HG02943 (cell line): ENCODE measurements at regions not wholly inside any gene's neighbourhood (a gene's known extent, or its start where the extent isn't known, plus 50 kb on each side); places are given as distances from the start of the nearest gene placed in this dataset.

Experiments
- ATAC-seq: cut with Tn5 transposase; IDR thresholded peaks from one replicate; pipeline ENCODE4 v1.9.1; 2021; ENCODE audit warnings: mild to moderate bottlenecking, low read depth, moderate library complexity; ENCODE audit not compliant: unreplicated experiment

DNA sequence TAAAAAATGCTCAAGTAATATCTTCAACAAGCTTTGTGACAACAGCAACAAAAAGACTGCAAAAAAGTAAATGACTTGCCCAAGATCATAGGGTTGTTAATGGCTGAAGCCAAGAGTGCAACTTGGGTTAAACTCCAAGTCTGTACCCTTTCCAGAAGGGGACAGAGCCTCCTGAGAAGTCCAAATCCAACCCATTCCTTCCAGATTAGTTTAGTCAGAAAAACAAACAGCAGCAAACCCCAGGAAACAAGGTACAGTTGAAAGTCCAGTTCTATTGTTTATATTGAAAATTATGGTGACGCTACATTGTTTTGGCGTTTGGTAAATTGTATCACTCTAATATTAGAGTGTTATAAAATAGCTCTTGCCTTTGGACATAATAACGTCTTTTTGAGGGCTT is 239.9 kb downstream of the SPTSSA start:
- no peak for ATAC-seq

DNA sequence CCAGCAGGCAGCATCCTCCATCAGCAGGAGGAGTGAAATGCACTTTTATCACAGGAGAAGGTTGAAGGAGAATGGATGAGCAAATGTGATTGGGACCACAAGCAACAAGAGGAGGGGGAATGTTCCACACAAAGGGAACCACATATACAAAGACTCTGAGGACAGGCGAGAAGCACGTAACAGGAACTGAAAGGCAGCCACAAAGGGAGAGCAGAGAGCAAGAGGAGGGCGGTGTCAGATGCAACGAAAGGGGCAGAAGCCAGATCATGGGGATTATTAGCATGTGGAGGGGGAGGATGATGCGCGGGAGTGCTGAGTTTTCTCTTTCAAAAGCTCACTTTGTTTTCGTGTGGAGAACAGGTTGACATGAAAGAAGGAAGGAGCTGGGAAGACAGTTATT is 241.1 kb downstream of the SPTSSA start:
- ATAC-seq, result peak; percentile 80

DNA sequence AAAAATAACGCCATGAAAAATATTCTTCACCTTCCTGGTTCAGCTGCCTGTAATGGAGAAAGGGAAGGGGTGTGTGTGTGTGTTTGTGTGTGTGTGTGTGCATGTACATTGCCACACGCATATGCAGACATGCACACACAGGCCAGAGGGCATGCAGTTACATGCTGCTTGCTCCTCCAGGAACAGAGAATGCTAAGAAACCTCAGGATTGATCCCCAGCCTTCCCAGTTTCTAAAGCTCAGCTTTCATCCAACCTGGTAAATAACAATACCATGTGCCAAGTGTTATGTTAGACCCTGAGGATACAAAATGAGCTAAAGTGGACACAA is 241.7 kb downstream of the SPTSSA start:
- ATAC-seq, result no peak

DNA sequence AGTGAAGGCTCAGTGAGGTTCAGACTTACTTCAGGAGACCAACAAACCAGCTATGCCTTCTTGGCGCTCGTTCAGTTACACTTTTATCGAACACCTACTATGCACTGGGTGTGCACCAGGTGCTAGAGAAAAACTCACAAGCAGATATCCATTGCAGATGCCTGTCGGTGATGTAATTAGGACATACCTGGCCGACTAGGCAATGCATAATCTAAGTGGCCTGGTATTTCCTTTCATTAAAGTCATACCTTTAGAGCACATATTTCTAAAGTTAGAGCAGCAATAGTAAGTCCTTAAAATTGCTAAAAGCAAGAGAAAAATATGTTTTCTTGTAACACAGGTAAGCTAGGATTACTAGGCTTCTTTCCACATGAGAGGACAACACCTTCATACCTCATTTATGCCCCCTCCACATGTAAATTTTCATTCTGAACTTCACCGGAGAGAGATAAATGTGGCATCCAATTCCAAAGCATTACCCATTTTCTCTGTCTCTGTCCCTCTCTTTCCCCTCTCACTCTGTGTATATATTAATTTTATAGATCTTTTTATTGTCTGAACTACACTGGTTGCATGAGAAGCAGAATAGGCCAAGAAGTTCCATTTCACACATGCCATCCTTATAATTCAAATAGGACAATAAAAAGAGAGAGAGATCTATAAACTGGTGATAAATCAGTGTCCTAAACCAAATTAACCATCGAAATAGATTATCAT is 242.2 kb downstream of the SPTSSA start:
- ATAC-seq, result no peak

DNA sequence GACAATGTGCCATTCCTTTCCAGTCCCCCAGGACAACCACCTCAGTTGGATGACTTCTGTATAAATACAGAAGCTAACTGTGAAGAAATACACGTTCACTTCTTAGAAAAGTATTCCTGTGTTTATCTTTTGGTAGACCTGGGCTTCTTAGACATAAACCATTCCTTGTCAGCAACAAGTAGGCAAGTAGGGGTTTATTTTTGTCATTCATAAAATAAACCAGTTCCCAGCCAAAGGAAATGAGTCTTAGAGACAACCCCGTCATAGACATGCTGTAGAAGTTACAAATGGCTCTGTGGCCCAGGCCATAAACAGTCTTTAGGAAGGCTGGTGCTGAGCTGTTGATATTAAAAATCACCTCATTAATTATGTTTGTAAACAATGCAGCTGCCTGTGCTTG is 243.2 kb downstream of the SPTSSA start:
- no peak for ATAC-seq

DNA sequence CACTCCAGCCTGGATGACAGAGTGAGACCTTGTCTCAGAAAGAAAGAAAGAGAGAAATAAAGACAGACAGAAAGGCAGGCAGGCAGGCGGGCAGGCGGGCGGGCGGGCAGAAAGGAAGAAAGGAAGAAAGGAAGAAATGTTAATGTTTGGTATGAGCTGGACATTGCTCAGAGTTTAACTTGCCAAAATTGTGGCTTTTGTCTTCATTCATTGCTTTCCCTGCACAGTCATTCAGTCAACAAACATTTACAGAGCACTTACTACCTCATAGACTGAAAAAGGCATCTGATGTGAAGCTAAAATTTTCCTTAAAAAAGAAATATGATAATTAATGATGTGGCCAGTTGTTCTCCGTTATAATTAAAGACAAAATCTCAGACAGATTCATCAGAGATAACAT is 247.1 kb downstream of the SPTSSA start:
- ATAC-seq, result no peak

DNA sequence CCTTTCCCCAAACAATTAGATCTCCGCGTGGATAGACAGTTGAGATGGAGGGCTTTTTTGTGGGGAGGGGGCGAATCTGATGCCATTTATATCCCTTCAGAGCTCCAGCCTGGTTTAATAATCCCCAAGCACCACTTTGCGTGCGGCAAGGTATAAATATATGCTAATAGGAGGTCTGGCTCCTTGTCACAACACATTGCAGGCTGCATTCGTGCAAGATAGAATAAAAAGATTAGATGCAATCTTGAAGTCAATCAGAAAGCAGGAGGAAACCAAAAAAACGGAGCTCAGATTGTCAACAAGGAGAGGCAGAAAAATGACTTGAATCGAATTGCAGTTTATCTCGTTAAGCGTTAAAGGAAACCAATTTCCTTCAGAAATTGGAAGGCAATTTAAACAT is 248.7 kb downstream of the SPTSSA start:
- ATAC-seq, result no peak

DNA sequence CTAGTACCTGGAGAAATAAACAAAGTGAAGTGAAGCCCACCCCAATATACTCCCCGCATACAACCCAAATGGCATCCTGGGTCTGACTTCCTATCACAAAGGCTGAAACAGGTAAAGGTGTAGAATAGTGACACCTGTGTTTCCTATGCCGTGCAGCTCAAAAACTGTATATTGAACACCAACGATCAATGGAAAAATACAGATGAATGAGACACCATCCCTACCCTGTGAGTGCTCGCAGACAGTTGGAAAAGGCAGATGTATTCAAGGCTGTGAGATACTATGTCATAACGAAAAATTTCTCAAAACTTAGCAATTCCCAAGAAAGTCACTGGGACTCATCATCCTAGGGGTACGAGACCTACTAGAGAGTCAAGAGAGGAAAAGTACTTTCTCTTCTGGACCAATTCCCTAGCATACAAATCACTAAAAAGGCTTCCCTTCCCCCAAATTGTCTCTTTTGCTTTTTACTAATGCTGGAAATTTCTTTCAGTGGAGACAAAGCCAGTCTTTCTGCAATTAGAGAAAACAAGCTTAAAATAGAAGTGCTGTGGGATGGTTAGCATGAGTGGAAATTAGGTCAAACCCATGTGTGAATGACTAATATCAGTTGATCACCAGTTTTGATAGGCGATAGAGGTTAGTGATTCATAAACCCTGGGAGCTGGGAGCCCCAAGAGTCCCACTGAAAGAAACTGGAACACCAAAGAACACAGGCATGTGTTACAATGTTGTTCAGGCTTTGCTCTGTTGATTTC is 249.7 kb downstream of the SPTSSA start:
- no peak for ATAC-seq

DNA sequence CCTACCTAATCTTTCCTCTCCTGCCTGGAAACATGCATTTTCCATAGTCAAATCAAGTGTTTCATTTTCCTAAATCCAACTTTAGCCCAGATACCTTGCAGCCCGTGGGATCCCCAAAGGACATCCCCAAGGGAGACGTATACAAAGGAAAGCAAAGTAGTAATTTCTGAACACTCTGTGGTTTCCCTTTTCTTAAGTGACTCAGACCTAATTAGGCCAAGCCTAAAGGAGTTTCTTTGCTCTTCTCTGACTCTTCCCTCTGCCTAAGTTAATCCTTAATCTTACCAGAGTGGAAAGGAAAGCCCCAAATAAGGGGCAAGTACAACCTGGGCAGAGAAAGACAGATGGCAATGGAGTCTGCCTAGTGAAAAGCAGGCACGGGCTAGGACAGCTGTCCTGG is 250.3 kb downstream of the SPTSSA start:
- ATAC-seq, result peak; percentile 86

DNA sequence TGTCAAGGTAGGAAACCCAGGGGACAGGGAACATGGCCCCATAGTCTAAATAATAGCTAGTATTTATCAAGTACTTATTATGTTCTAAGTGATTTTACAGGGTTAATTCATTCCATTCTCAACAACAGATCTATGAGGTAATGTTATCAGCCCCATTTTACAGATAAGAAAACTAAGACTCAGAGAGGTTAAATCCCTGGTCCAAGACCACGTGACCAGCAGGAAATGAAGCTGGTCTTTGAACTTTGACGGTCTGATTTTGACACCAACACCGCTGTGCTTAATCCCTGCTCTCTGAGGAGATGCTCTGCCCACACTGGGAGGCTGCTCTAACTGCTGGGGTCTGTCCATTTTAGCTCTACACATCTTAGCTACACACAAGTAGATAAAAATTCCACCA is 253.5 kb downstream of the SPTSSA start:
- no peak for ATAC-seq

DNA sequence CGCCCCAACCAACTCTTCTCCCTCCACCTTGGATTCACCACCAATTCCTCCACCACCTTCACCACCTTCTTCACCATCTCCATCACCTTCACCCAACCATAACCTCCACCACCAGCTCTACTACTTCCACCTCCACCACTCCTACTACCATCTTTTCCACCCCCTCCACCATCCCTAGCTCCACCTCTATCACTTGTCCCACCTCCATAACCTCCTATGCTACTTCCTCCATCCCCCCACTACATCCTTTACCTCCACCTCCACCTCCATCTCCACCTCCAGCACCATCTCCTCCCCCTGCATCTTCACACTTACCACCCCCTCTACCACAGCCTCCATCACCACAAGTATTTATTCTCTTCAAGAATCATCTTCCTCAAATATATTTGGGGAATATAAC is 254.9 kb upstream of the EGLN3 start:
- no peak for ATAC-seq

DNA sequence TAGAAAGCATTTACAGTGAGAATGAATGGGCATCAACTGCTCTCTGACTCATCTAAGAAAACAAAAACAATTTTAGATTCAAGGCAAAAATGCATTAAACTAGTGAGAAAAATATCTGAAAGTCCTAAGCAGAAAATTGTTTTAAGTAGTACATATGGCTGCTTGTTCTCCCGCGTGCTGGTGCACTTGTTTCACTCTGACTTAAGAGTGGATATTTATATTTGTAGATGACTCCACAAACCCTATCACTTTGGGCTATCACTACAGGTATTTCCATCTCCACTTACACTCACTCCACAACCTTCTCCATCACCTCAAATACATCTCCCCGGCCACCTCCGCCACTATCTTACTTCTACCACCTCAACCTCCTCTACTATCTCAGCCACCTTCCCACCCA is 253.9 kb upstream of the EGLN3 start:
- no peak for ATAC-seq

DNA sequence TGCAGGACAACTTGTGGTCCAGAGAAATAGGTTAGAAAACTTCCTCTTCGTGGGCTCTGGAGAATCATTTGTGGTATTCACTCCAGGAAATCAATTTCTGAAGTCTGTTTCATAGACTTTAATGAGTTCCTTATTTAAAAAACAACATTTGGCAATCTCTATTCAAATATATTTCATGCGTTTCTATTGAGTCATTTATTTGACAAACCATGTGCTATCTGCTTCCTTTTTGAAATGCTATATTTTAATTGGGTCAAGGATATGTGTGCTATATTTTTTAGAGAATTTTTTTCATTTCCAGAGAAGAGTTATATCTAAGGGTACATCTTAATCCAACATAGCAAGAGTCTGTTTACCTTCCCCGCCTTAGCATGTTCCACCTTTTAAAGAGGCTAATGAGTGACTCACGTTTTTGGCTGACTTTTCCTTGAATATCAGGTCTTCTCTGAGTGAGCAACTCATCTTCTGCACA is 252.4 kb upstream of the EGLN3 start:
- no peak for ATAC-seq

DNA sequence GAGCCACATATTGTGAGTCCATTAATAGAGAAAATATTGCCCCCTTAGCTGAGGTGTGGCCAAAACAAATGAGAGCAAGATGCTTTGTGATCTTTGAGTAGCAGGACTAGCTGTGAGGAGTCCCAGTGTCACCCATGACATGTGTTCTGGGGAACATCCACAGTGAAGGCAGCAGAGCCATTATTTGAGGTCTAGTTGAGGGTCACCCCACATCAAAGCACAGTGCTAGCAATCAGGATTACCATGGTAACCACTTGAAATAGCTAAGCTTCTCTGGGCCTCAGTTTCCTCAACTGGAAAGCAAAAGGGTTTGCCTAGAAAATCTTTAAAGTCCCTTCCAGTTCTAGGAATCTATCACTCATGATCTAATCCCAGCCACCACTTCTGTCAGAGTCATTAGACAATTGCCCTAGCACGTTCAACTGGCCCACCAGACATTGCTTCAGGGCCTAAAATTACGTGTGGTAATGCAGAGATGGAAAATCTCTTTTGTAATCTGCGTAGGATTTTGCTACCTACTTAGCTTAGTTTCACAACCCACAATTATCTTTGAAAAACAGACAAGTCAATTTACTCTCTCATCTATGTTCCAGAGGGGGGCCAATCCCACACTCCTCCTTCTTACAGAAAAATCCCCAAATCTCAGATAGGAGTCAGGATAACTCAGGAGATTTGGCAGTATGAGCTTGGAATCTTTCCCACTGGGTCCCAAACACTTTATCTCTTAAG is 251.2 kb upstream of the EGLN3 start:
- no peak for ATAC-seq

DNA sequence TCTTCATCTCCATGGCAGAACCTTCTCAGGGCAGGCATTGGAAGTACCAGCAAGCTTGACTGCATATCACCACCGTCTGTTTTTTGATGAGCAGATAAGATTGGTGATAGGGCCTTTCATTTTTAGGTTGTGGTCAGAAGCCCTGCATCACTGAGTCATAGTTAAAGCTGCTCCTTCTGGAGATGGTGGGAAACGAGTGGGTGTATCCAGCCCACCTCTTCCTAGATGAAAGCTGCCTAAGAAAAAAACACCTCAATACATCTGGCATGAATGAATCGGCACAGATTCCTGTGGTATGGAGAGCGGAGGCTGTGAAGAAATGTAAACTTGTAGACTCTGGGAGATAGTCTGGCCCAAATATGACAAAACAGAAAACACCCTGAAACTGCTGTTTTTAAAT is 248.7 kb upstream of the EGLN3 start:
- ATAC-seq, result no peak

DNA sequence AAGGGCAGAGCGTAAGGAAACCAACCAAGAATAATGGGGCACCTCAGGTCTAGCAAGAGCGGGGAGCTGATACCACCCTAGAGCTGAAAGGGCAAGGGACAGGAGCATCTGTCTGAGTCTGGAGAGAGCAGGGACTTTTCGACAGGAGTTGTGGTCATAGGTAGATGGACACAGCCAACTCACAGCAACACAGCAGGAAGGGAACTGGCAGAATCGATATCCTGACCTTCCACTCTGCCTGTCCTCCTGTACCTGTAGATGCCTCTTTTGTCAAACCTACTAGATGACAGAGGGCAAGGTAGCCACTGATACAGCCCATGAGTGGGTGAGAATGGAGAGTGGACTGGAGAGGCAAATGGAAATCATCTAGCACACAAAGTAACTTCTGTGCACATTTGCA is 247.2 kb upstream of the EGLN3 start:
- no peak for ATAC-seq

DNA sequence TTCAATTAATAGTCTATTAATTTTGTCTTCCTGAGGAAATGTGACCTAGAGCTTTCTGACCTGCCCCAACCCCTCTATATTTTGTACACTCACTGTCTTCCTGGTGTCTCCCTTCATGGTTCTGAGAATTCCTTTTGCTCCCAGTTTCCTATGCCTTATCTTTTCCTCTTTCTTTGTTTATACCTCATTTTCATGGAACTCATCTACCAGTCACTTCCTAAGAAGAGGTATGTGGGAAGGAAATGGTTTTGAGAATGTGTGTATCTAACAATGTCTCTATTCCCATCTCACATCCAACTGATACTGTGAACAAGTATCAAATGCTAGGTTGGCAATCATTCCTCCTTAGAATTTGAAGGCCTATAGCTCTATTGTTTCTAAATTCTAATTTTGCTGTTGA is 245.1 kb upstream of the EGLN3 start:
- no peak for ATAC-seq

DNA sequence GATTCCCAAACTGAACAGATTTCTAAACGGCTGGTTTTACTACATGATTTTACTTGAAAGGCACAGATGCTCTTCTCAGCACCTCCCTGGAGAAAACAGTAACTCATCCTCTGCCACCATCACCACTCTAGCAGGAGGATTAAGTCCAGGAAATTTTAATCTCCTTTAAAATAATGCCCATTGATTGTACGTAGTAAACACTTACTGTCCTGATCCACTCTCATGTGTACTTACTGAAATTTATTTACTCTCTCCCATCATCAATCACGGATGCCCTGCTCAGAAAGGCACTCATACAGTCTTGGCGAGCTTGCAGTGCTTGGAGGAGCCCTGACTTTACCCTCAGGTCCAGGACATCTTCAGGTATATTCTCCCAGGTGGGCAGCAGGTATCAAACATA is 239.8 kb upstream of the EGLN3 start:
- ATAC-seq, result no peak

DNA sequence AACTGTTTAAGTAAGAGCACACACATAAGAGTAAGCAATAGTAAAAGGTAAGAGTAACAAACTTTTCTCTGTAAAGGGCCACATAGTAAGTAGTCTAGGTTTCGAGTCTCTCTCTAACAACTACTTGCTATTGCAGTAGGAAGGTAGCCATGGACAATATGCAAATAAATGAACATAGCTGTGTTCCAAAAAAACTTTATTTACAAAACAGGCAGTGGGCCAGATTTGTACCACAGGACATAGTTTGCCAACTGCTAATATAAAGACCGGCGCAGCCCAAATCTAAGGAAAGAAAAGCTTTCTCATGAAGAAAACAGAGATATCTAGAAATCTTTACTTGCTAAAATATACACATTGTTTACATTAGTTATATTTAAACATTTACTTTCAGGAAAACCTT is 239.0 kb upstream of the EGLN3 start:
- ATAC-seq, result no peak

DNA sequence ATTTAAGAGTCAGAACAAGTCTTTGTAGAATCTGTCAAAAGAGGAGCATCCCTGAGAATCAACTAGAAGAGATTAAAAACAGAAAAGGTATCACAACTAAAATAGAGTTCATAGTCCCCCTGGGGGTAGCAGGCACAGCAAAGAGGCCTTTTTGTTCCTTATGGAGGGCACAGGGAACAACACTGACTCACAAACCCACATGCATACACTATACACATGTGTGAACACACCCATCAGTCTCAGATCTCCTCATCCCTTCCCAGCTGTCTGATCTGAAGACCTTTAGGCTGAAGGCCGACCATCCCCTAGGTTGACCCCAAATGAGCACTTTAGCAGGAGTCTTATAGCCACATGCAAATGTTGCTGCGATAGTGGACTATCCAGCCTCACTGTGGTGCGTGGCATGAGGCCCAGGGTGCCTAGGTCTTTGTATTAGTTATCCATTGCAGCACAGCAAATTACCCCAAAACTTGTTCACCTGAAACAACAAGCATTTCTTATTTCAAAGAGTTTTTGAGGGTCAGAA is 236.7 kb upstream of the EGLN3 start:
- no peak for ATAC-seq

DNA sequence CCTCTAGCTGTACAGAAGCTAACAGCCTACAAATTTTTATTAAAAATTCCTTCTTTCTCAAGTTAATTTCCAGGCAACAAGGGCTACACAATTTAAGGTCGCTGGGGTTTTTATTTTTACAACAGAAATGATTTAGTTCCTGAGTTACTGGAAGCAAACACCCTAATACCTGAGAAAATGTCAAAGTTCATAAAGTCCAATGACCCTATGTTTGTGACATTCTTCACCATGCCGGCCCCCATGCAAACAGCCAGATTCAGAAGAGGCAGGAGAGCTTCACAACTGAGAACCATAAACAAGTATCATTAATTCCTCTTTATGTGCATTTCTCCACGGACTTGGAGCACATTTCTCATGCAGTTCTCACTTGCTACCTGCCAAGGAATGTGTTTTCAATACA is 236.2 kb upstream of the EGLN3 start:
- ATAC-seq, result no peak
